Mucosa of descending colon (tissue), 3 donors: ENCODE measurements at regions not wholly inside any gene's neighbourhood (a gene's known extent, or its start where the extent isn't known, plus 50 kb on each side); places are given as distances from the start of the nearest gene placed in this dataset.

Source experiments
- ATAC-seq: fragments of 200-7000 bp; cut with Tn5 transposase; one replicate; pipeline ENCODE4 v1.9.1; 2020; ENCODE audit warnings: mild to moderate bottlenecking, moderate library complexity
- DNase-seq, 3 donors: peaks; one replicate each; pipeline ENCODE4 v3.0.0-alpha.2; 2020
- H3K36me3 ChIP-seq: fragments of 200-600 bp; one replicate; pipeline ENCODE4 v1.8.0; 2021; ENCODE audit warnings: low read depth, mild to moderate bottlenecking
- H3K4me1 ChIP-seq: fragments of 200-600 bp; one replicate; pipeline ENCODE4 v1.8.0; 2021; ENCODE audit warnings: low read depth, mild to moderate bottlenecking
- H3K4me3 ChIP-seq: fragments of 200-600 bp; one replicate; pipeline ENCODE4 v1.8.0; 2021; ENCODE audit warnings: mild to moderate bottlenecking
- H3K9me3 ChIP-seq: fragments of 200-600 bp; one replicate; pipeline ENCODE4 v1.8.0; 2021; ENCODE audit warnings: mild to moderate bottlenecking
- intact Hi-C, 2 donors: fragments of 100-400 bp; cut with DNase I in 1 of 2; cut with micrococcal nuclease in 1 of 2; formaldehyde crosslinking; loops; one replicate each; pipeline versions ENCODE4 v1.11.0 to v1.11.1; 2022; cut with DNase I, micrococcal nuclease
- TF ChIP-seq, protein P1 (sequence below): fragments of 200-600 bp; IDR thresholded peaks from one replicate; pipeline ENCODE4 v1.8.0; 2022; ENCODE audit warnings: antibody characterized with exemption, mild to moderate bottlenecking
- donor health status: DM: no; HTN: no; CAD: no; lungs with moderate emphysema.
- donor health status: DM: no; HTN: no; CAD: no.
- donor health status: DM: no; HTN: yes; CAD: no.

DNA sequence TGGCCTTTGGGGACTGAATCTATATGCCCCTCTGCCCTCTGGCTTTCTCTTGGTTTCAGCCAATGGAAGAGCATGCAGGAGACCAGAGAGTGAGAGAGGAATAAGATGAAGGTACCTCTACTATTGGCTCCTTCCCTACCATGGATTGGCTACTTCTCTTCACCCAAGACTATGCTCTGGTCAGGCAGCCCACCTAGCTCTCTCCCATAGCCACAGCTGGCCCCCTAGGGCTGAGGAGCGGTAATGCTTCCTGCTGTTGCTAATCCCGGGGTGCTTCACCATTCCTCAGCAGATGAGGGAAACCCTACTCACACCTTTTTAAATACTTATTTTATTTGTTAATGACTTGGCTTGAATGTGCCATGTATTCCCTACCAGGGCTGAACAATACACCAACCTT lies 142.4 kb downstream of the MREG start:
- H3K4me3 ChIP-seq = no peak overlapping the region
- H3K36me3 ChIP-seq = no peaks in the 10 kb centered on the region
- no peaks in the 10 kb centered on the region for H3K9me3 ChIP-seq
- TF ChIP-seq, protein P1, sequence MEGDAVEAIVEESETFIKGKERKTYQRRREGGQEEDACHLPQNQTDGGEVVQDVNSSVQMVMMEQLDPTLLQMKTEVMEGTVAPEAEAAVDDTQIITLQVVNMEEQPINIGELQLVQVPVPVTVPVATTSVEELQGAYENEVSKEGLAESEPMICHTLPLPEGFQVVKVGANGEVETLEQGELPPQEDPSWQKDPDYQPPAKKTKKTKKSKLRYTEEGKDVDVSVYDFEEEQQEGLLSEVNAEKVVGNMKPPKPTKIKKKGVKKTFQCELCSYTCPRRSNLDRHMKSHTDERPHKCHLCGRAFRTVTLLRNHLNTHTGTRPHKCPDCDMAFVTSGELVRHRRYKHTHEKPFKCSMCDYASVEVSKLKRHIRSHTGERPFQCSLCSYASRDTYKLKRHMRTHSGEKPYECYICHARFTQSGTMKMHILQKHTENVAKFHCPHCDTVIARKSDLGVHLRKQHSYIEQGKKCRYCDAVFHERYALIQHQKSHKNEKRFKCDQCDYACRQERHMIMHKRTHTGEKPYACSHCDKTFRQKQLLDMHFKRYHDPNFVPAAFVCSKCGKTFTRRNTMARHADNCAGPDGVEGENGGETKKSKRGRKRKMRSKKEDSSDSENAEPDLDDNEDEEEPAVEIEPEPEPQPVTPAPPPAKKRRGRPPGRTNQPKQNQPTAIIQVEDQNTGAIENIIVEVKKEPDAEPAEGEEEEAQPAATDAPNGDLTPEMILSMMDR = no peak
- DNase-seq (no peak), ATAC-seq (no peak)
- intact Hi-C loops = no loop called here
- no peaks in the 10 kb centered on the region for H3K4me1 ChIP-seq

DNA sequence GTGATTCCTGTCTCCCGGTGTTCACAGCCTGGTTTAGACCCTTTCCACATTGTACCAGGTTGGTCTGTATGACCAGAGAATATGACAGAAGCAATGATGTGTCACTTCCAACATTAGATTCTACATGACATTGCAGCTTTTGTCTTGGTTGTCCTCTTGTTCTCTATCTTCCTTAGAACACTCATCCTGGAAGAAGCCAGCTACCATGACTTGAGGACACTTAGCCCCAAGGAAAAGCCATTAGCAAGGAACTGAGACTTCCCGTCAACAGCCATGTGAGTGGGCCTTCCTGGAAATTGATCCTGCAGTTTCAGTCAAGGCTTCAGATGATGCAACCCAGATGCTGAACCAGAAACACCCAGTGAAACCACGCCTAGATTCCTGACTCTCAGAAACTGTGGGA lies 143.3 kb downstream of the MREG start:
- no peaks in the 10 kb centered on the region for H3K4me1 ChIP-seq
- TF ChIP-seq, protein P1 = no peak
- peak; percentile 29 for ATAC-seq
- no peaks in the 10 kb centered on the region for H3K9me3 ChIP-seq
- intact Hi-C loops = no loop called here
- DNase-seq = no peak
- H3K36me3 ChIP-seq = no peaks in the 10 kb centered on the region
- no peak overlapping the region for H3K4me3 ChIP-seq

DNA sequence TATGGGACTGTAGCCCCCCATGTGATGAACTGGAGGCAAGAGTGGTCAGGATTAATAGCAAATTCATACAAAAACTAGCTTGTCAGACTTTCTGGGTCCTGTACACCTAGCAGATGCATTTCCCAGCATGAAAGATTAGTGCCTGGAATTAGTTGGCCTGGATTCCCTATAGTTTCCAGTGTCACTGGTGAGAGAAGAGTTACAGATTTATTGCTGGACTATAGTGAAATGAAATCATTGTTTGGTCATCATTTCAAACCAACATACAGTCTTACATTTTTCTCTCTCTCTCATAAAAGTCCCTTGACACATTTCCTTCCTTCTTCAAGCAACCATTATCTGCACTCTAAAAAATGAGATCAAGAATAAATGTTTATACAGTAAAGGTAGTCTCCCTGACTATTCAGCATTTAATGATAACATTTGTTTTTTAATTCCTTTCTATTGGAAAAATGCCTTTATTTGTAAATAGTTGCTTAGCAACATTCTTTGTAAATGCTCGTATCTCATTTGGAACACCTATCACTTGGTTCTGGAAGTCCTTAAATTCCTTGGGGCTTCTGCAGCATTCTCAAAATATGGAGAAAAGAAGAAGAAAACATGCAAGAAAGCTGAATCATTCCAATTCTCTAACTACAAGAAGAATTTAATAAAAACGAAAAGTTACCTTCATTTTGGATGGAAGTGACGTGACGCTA lies 144.4 kb downstream of the MREG start:
- Histone ChIP-seq H3K4me1 (no peaks in the 10 kb centered on the region), H3K36me3 (no peaks in the 10 kb centered on the region), H3K9me3 (no peaks in the 10 kb centered on the region), H3K4me3 (no peak overlapping the region)
- DNase-seq (no peak), ATAC-seq (no peak)
- intact Hi-C loops = no loop called here
- TF ChIP-seq, protein P1 = no peak

DNA sequence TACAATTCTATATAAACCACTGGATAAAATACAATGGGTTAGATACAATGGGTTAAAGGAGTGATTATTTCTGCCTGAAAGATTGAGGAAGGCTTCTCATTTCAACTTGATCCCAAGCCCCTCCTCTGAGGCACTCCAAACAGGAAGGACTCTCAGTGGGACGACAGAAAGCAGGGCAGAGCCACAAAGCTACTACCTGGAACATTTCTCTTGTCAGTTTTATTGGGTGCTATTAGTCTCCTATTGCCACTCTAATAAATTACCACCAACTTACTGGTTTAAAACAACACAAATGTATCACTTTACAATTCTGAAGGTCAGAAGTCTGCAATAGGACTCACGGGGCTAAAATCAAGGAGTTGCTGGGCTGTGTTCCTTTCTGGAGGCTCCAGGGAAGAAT lies 146.7 kb downstream of the MREG start:
- DNase-seq (no peak), ATAC-seq (no peak)
- no peaks in the 10 kb centered on the region for H3K9me3 ChIP-seq
- intact Hi-C loops = no loop called here
- H3K4me3 ChIP-seq = no peak overlapping the region
- H3K4me1 ChIP-seq = no peaks in the 10 kb centered on the region
- TF ChIP-seq, protein P1 = no peak
- no peaks in the 10 kb centered on the region for H3K36me3 ChIP-seq

DNA sequence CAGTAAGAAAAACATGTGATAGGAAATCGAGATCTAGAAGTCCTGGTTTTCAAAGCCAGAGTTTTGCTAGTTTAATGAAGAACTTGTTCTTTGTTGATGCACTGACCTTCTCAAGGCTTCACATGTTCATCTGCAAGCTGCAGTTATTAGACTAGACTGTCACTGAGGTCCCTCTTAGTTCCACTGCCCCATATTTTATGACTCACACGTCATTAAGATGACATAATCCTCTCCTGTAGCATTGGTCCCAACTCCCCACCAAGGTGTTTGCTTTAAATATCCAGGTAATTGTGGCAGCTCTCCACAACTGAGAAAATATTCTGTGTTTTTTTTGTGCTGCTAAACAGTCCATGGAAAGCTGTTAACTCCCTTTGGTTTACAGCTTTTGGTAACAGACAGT lies 149.7 kb downstream of the MREG start:
- no peak overlapping the region for H3K4me3 ChIP-seq
- TF ChIP-seq, protein P1 = no peak
- DNase-seq (no peak), ATAC-seq (no peak)
- intact Hi-C loops = no loop called here
- H3K9me3 ChIP-seq = no peaks in the 10 kb centered on the region
- no peaks in the 10 kb centered on the region for H3K36me3 ChIP-seq
- no peaks in the 10 kb centered on the region for H3K4me1 ChIP-seq

DNA sequence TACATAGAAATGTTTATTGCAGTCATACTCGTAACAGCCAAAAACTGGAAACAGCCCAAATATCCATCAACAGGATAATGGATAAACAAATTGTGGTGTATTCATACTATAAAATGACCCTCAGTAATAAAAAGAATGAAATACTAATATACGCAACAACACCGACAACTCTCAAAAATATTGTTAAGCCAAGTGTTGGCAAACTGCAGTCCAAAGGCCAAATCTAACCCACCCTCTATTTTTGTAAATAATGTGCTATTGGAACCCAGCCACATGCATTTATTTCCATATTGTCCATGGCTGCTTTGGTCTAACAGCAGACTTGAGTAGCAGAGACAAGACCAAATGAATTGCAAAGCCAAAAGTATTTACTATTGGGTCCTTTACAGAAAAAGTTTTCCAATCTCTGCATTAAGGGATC lies 151.0 kb downstream of the MREG start:
- H3K9me3 ChIP-seq = no peaks in the 10 kb centered on the region
- no peak overlapping the region for H3K4me3 ChIP-seq
- H3K4me1 ChIP-seq = no peaks in the 10 kb centered on the region
- TF ChIP-seq, protein P1 = no peak
- DNase-seq = no peak
- H3K36me3 ChIP-seq = no peaks in the 10 kb centered on the region
- no peak for ATAC-seq
- intact Hi-C loops = no loop called here
